ENCODE measurements at regions not wholly inside any gene's neighbourhood (a gene's known extent, or its start where the extent isn't known, plus 50 kb on each side); places are given as distances from the start of the nearest gene placed in this dataset.

GRCh38 chr1:244150071-244150470 lies 99.0 kb downstream of the ZBTB18 start:
- TF ChIP-seq POLR2AphosphoS5 (IDR thresholded peaks at IDR 0.05) (no peak), CTCF (IDR thresholded peaks at IDR 0.05) (no peak)

Measured in stomach (tissue), 4 donors.